Suprapubic skin (tissue), 4 donors: ENCODE measurements at regions not wholly inside any gene's neighbourhood (a gene's known extent, or its start where the extent isn't known, plus 50 kb on each side); places are given as distances from the start of the nearest gene placed in this dataset.

Experiments
- CTCF ChIP-seq, 2 donors: fragments of 200-600 bp in 1 of 2; fragments of 450-650 bp in 1 of 2; sonication (generic) in 1 of 2; IDR thresholded peaks; one replicate each; pipeline ENCODE4 v1.5.1; 2016 to 2019; ENCODE audit warnings: antibody characterized with exemption in 2 of 2, mild to moderate bottlenecking in 1 of 2, moderate library complexity in 1 of 2
- EP300 ChIP-seq: sonication (generic); formaldehyde crosslinking; IDR thresholded peaks from one replicate; pipeline ENCODE4 v1.6.1; 2017; ENCODE audit warnings: antibody characterized with exemption
- POLR2A ChIP-seq, 2 donors: fragments of 450-650 bp; IDR thresholded peaks; one replicate each; pipeline ENCODE4 v1.6.1; 2017; ENCODE audit warnings: antibody characterized with exemption in 2 of 2, mild to moderate bottlenecking in 2 of 2, moderate library complexity in 2 of 2
- POLR2AphosphoS5 ChIP-seq, 3 donors: sonication (generic); formaldehyde crosslinking; IDR thresholded peaks; one replicate each; pipeline ENCODE4 v1.6.1; 2017; ENCODE audit warnings: antibody characterized with exemption in 3 of 3

- no peak for TF ChIP-seq POLR2A (IDR thresholded peaks at IDR 0.05)
- TF ChIP-seq POLR2AphosphoS5 (IDR thresholded peaks at IDR 0.05), result no peak
- TF ChIP-seq CTCF (IDR thresholded peaks at IDR 0.05), result no peak
- TF ChIP-seq EP300, result no peak
Observed at GRCh38 chr17:77377710-77378235, 237.0 kb downstream of the SEC14L1 start.
